Endothelial cell of umbilical vein (primary cell): ENCODE measurements at regions not wholly inside any gene's neighbourhood (a gene's known extent, or its start where the extent isn't known, plus 50 kb on each side); places are given as distances from the start of the nearest gene placed in this dataset.
"Not testable (repeated sequence)": the region's sequence is repeated elsewhere in the genome, so short reads cannot be mapped to it uniquely, and the experiment has no call there.

Experiments used
- EZH2 ChIP-seq: IDR thresholded peaks from 2 replicates; pipeline ENCODE4 v1.6.1; 2012; ENCODE audit warnings: borderline replicate concordance, low read depth, mild to moderate bottlenecking, moderate library complexity, low read length, inconsistent platforms; ENCODE audit not compliant: severe bottlenecking
- FOS ChIP-seq: IDR thresholded peaks from 2 replicates; pipeline ENCODE4 v1.6.1; 2011; ENCODE audit warnings: mild to moderate bottlenecking, low read length, moderate library complexity, borderline replicate concordance; ENCODE audit not compliant: insufficient read depth
- JUN ChIP-seq: IDR thresholded peaks from 2 replicates; pipeline ENCODE4 v1.6.1; 2011; ENCODE audit warnings: borderline replicate concordance, low read depth; ENCODE audit not compliant: insufficient read length, insufficient read depth
- MYC ChIP-seq: IDR thresholded peaks from one replicate; pipeline ENCODE4 v1.6.1; 2011; ENCODE audit warnings: mild to moderate bottlenecking, low read depth, low read length
- POLR2A ChIP-seq: IDR thresholded peaks from 2 replicates; pipeline ENCODE4 v1.6.1; 2012; ENCODE audit warnings: low read depth, mild to moderate bottlenecking, control low read depth, low read length
- POLR2AphosphoS5 ChIP-seq: IDR thresholded peaks from 2 replicates; pipeline ENCODE4 v1.6.1; 2012; ENCODE audit warnings: low read depth, mild to moderate bottlenecking, control low read depth, low read length, moderate library complexity; ENCODE audit not compliant: insufficient read depth
- TF ChIP-seq, protein P1 (sequence below), 2 donors: IDR thresholded peaks; 1 replicate in 1 of 2; 2 replicates in 1 of 2; pipeline ENCODE4 v1.5.1; 2011; ENCODE audit warnings: low read length in 2 of 2, mild to moderate bottlenecking in 2 of 2, moderate library complexity in 2 of 2, control low read depth in 1 of 2, inconsistent platforms in 1 of 2, low read depth in 1 of 2; ENCODE audit not compliant: insufficient read depth in 1 of 2; ENCODE audit errors: extremely low read depth in 1 of 2

DNA sequence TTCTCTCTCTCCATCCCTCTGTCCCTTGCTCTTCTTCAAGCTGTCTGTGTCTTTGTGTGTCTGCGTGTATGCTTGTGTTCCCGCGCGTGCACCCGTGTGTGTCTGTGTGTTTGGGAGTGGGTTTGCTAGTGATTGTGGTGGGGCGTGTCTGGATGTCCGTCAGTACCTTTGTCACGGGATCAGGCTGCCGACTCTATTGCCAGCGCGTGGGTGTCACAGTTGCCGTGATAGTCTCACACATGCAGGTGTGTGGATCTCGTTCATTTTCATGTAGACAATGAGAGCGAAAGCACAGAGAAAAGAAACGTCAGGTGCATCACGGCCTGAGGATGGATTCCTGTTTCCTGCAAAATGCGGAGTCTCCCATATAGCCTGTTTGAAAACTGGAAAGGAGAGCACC is 1848.8 kb upstream of the DEFB115 start:
- TF ChIP-seq EZH2, POLR2A, JUN, POLR2AphosphoS5, FOS, MYC: not testable (repeated sequence)
- TF ChIP-seq, protein P1, sequence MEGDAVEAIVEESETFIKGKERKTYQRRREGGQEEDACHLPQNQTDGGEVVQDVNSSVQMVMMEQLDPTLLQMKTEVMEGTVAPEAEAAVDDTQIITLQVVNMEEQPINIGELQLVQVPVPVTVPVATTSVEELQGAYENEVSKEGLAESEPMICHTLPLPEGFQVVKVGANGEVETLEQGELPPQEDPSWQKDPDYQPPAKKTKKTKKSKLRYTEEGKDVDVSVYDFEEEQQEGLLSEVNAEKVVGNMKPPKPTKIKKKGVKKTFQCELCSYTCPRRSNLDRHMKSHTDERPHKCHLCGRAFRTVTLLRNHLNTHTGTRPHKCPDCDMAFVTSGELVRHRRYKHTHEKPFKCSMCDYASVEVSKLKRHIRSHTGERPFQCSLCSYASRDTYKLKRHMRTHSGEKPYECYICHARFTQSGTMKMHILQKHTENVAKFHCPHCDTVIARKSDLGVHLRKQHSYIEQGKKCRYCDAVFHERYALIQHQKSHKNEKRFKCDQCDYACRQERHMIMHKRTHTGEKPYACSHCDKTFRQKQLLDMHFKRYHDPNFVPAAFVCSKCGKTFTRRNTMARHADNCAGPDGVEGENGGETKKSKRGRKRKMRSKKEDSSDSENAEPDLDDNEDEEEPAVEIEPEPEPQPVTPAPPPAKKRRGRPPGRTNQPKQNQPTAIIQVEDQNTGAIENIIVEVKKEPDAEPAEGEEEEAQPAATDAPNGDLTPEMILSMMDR (IDR thresholded peaks at IDR 0.05; ENCODE audit: extremely low read depth in 1 of 2, insufficient read depth in 1 of 2, low read depth in 1 of 2, low read length in 2 of 2) = not testable (repeated sequence)
